Heart left ventricle (tissue), 16 donors: ENCODE measurements at regions not wholly inside any gene's neighbourhood (a gene's known extent, or its start where the extent isn't known, plus 50 kb on each side); places are given as distances from the start of the nearest gene placed in this dataset.
A peak's percentile ranks its signal among the peaks of the same experiment; 100 is the strongest.

Experiments used
- ATAC-seq, 4 donors: fragments of 200-7000 bp; cut with Tn5 transposase; one replicate each; pipeline ENCODE4 v1.9.1; 2020 to 2022; ENCODE audit warnings: moderate library complexity in 4 of 4, mild to moderate bottlenecking in 3 of 4, moderate number of reproducible peaks in 1 of 4
- DNase-seq, 5 donors: peaks; one replicate each; pipeline ENCODE4 v3.0.0-alpha.2; 2020
- H3K27ac ChIP-seq, 12 donors: fragments of 200-600 bp; sonication (generic) in 4 of 12; one replicate each; pipeline versions ENCODE4 v1.5.0 to v1.8.0; 2016 to 2022; ENCODE audit warnings: mild to moderate bottlenecking in 2 of 12
- H3K27me3 ChIP-seq, 9 donors: fragments of 200-600 bp; sonication (generic) in 2 of 9; one replicate each; pipeline versions ENCODE4 v1.5.1 to v1.8.0; 2016 to 2022; ENCODE audit warnings: mild to moderate bottlenecking in 3 of 9
- H3K36me3 ChIP-seq, 9 donors: fragments of 200-600 bp; sonication (generic) in 2 of 9; one replicate each; pipeline versions ENCODE4 v1.5.0 to v1.8.0; 2018 to 2022; ENCODE audit warnings: mild to moderate bottlenecking in 2 of 9
- H3K4me1 ChIP-seq, 12 donors: fragments of 200-600 bp; sonication (generic) in 4 of 12; one replicate each; pipeline versions ENCODE4 v1.5.0 to v1.8.0; 2016 to 2022; ENCODE audit warnings: mild to moderate bottlenecking in 3 of 12
- H3K4me3 ChIP-seq, 12 donors: fragments of 200-600 bp; sonication (generic) in 4 of 12; one replicate each; pipeline versions ENCODE4 v1.5.0 to v1.8.0; 2017 to 2022; ENCODE audit warnings: mild to moderate bottlenecking in 9 of 12, moderate library complexity in 4 of 12
- H3K9me3 ChIP-seq, 12 donors: fragments of 200-600 bp; sonication (generic) in 4 of 12; one replicate each; pipeline versions ENCODE4 v1.5.0 to v1.8.0; 2016 to 2022; ENCODE audit warnings: mild to moderate bottlenecking in 1 of 12
- CTCF ChIP-seq, 12 donors: fragments of 200-600 bp; sonication (generic) in 4 of 12; IDR thresholded peaks; one replicate each; pipeline versions ENCODE4 v1.5.0 to v1.8.0; 2018 to 2022; ENCODE audit warnings: antibody characterized with exemption in 12 of 12, mild to moderate bottlenecking in 5 of 12
- POLR2A ChIP-seq, 2 donors: fragments of 450-650 bp; IDR thresholded peaks; one replicate each; pipeline ENCODE4 v1.6.1; 2017; ENCODE audit warnings: antibody characterized with exemption in 2 of 2, mild to moderate bottlenecking in 2 of 2, moderate library complexity in 2 of 2
- WGBS, 4 donors: extraction: QIAGEN DNeasy Blood & Tissue Kit in 2 of 4; methylation state at CpG; one replicate each; pipeline versions ENCODE4 v1.1.5 to v1.1.7; 2013 to 2018; 5-methylcytosine and 5-hydroxymethylcytosine counted together
- intact Hi-C, 10 donors: fragments of 100-400 bp; cut with DNase I; formaldehyde crosslinking; loops; one replicate each; pipeline versions ENCODE4 v1.11.1 to v1.14.2; 2022
- donor health status: ischemic (EF 13 %, LVEDD 7.1; RV severe dilation, severe dysfunction).
- donor health status: healthy with polysubstance abuse.
- donor health status: DM: no; HTN: yes; CAD: no.
- donor health status: DM: no; HTN: no; CAD: no.
- donor health status: ischemic (EF 25% LVEDD 6.9; RV normal size, moderate dysfunction).
- donor health status: ischemic (EF 25% LVEDD 5.7; RV mildly dilated, moderate dysfunction).
- donor health status: healthy.
- donor health status: DM: yes; HTN: yes; CAD: no.
- donor health status: ischemic (EF 35%, LVEDD 5.7; RV mildly dilated, moderate dysfunction).
- donor health status: nonischemic (EF 11% LVEDD 7.7; RV severe dilation, severe dysfunction).
- donor health status: DM: yes; HTN: yes; CAD: no.
- donor health status: PGD.
- donor health status: ischemic (EF 29% LVEDD 5.4; RV normal size, mild dysfunction).
- donor health status: nonischemic (EF 23%, LVEDD 6.1; RV moderate dilation, normal function).

GRCh38 chr7:101717628-101718357 lies 88.7 kb upstream of the MYL10 start:
- peaks cover 0 to 7% (median 0%) of the 10 kb centered on the region in 9 donors for H3K27me3 ChIP-seq
- DNase-seq (peak in 4 of 5 donors; percentile 34 to 82 (median 66)), ATAC-seq (peak; percentile 61 to 87 (median 76))
- TF ChIP-seq CTCF (IDR thresholded peaks at IDR 0.05) (no peak), POLR2A (IDR thresholded peaks at IDR 0.05) (no peak)
- H3K27ac ChIP-seq = peak overlapping the region in 1 of 12 donors; percentile 84
- H3K9me3 ChIP-seq = no peaks in the 10 kb centered on the region
- peaks cover 0 to 8% (median 0%) of the 10 kb centered on the region in 12 donors for H3K4me1 ChIP-seq
- intact Hi-C loops = no loop called here
- 51 to 61% (median 53%) methylated on average over 14 to 25 of the region's 25 CpGs for WGBS, 4 donors
- no peaks in the 10 kb centered on the region for H3K36me3 ChIP-seq
- peak overlapping the region in 1 of 12 donors; percentile 23 for H3K4me3 ChIP-seq

GRCh38 chr7:101718363-101719122 lies 89.4 kb upstream of the MYL10 start:
- no peaks in the 10 kb centered on the region for H3K36me3 ChIP-seq
- H3K4me3 ChIP-seq = no peak overlapping the region
- no peak for TF ChIP-seq POLR2A (IDR thresholded peaks at IDR 0.05)
- no peak for TF ChIP-seq CTCF (IDR thresholded peaks at IDR 0.05)
- H3K4me1 ChIP-seq = peaks cover 0 to 8% (median 0%) of the 10 kb centered on the region in 12 donors
- 83 to 86% (median 85%) methylated on average over 20 to 26 of the region's 26 CpGs for WGBS, 4 donors
- intact Hi-C loops = no loop called here
- ATAC-seq (peak in 2 of 4 donors; percentile 13 to 37), DNase-seq (no peak)
- H3K9me3 ChIP-seq = no peaks in the 10 kb centered on the region
- peaks cover 0 to 7% (median 0%) of the 10 kb centered on the region in 9 donors for H3K27me3 ChIP-seq
- peak overlapping the region in 1 of 12 donors; percentile 84 for H3K27ac ChIP-seq

GRCh38 chr7:101719123-101719470 lies 90.0 kb upstream of the MYL10 start:
- TF ChIP-seq CTCF (IDR thresholded peaks at IDR 0.05) = no peak
- no peak for TF ChIP-seq POLR2A (IDR thresholded peaks at IDR 0.05)
- WGBS, 4 donors = 81 to 87% (median 84%) methylated on average over 9 of the region's 9 CpGs
- ATAC-seq = no peak
- Histone ChIP-seq H3K27me3 (peaks cover 0 to 7% (median 0%) of the 10 kb centered on the region in 9 donors), H3K4me3 (no peak overlapping the region), H3K9me3 (peaks cover 0 to 2% (median 0%) of the 10 kb centered on the region in 12 donors), H3K27ac (no peak overlapping the region), H3K4me1 (peaks cover 0 to 8% (median 0%) of the 10 kb centered on the region in 12 donors), H3K36me3 (no peaks in the 10 kb centered on the region)
- intact Hi-C loops = no loop called here
- DNase-seq = no peak

- peaks cover 0 to 8% (median 0%) of the 10 kb centered on the region in 12 donors for H3K4me1 ChIP-seq
- no peaks in the 10 kb centered on the region for H3K36me3 ChIP-seq
- no peak for TF ChIP-seq CTCF (IDR thresholded peaks at IDR 0.05)
- TF ChIP-seq POLR2A (IDR thresholded peaks at IDR 0.05) = no peak
- H3K27me3 ChIP-seq = peaks cover 0 to 7% (median 0%) of the 10 kb centered on the region in 9 donors
- intact Hi-C loops = no loop called here
- H3K9me3 ChIP-seq = peaks cover 0 to 2% (median 0%) of the 10 kb centered on the region in 12 donors
- no peak overlapping the region for H3K27ac ChIP-seq
- ATAC-seq (no peak), DNase-seq (no peak)
- WGBS, 4 donors = 66 to 82% (median 80%) methylated on average over 5 of the region's 5 CpGs
- no peak overlapping the region for H3K4me3 ChIP-seq
Observed at GRCh38 chr7:101720324-101720723, 91.2 kb upstream of the MYL10 start.
